BLaER1 (cell line): ENCODE measurements at regions not wholly inside any gene's neighbourhood (a gene's known extent, or its start where the extent isn't known, plus 50 kb on each side); places are given as distances from the start of the nearest gene placed in this dataset.

Experiments used
- H3K27ac ChIP-seq: shearing (Covaris generic); formaldehyde crosslinking; 2 replicates; pipeline ENCODE4 v1.8.1; 2022
- H3K27me3 ChIP-seq: shearing (Covaris generic); formaldehyde crosslinking; 2 replicates; pipeline ENCODE4 v1.8.1; 2022
- H3K36me3 ChIP-seq: shearing (Covaris generic); formaldehyde crosslinking; 2 replicates; pipeline ENCODE4 v1.8.1; 2022
- H3K4me1 ChIP-seq: shearing (Covaris generic); formaldehyde crosslinking; 2 replicates; pipeline ENCODE4 v1.8.1; 2022
- H3K4me2 ChIP-seq: shearing (Covaris generic); formaldehyde crosslinking; 2 replicates; pipeline ENCODE4 v1.8.1; 2022
- H3K4me3 ChIP-seq: shearing (Covaris generic); formaldehyde crosslinking; 2 replicates; pipeline ENCODE4 v1.8.1; 2022
- H3K9ac ChIP-seq: shearing (Covaris generic); formaldehyde crosslinking; 2 replicates; pipeline ENCODE4 v1.8.1; 2022
- H3K9me3 ChIP-seq: shearing (Covaris generic); formaldehyde crosslinking; 2 replicates; pipeline ENCODE4 v1.8.1; 2022
- H4K20me1 ChIP-seq: shearing (Covaris generic); formaldehyde crosslinking; 2 replicates; pipeline ENCODE4 v1.8.1; 2022
- Cebpa-rat ChIP-seq: shearing (Covaris generic); IDR thresholded peaks from 2 replicates; pipeline ENCODE4 v1.8.1; 2022

GRCh38 chr1:224504297-224505041, 69.9 kb upstream of the WDR26 start:
- Histone ChIP-seq H3K9me3 (no peaks in the 10 kb centered on the region), H3K4me3 (no peak overlapping the region), H3K4me1 (peaks cover 46% of the 10 kb centered on the region), H3K4me2 (peak overlapping the region; percentile 91), H3K27ac (peak overlapping the region; percentile 80; the same call in 1 of the 2 replicates), H3K9ac (no peak overlapping the region), H4K20me1 (no peaks in the 10 kb centered on the region), H3K27me3 (no peaks in the 10 kb centered on the region), H3K36me3 (no peaks in the 10 kb centered on the region)
- no peak for TF ChIP-seq Cebpa-rat

- Histone ChIP-seq H3K9me3 (no peaks in the 10 kb centered on the region), H3K36me3 (no peaks in the 10 kb centered on the region), H4K20me1 (no peaks in the 10 kb centered on the region), H3K4me1 (peaks cover 47% of the 10 kb centered on the region), H3K9ac (no peak overlapping the region), H3K4me3 (no peak overlapping the region), H3K4me2 (no peak overlapping the region), H3K27ac (no peak overlapping the region), H3K27me3 (no peaks in the 10 kb centered on the region)
- TF ChIP-seq Cebpa-rat = no peak
Observed at GRCh38 chr1:224505454-224506093, 71.0 kb upstream of the WDR26 start.

GRCh38 chr1:224506141-224506814, 71.7 kb upstream of the WDR26 start:
- Histone ChIP-seq H3K4me3 (no peak overlapping the region), H3K27ac (no peak overlapping the region), H3K4me2 (no peak overlapping the region), H3K9ac (no peak overlapping the region), H3K36me3 (no peaks in the 10 kb centered on the region), H3K4me1 (peaks cover 48% of the 10 kb centered on the region), H3K9me3 (no peaks in the 10 kb centered on the region), H4K20me1 (no peaks in the 10 kb centered on the region), H3K27me3 (no peaks in the 10 kb centered on the region)
- TF ChIP-seq Cebpa-rat = no peak

GRCh38 chr1:224507771-224508523, 73.3 kb upstream of the WDR26 start:
- Histone ChIP-seq H3K4me3 (no peak overlapping the region), H3K36me3 (no peaks in the 10 kb centered on the region), H3K27me3 (no peaks in the 10 kb centered on the region), H3K4me1 (peaks cover 36% of the 10 kb centered on the region), H3K9me3 (no peaks in the 10 kb centered on the region), H3K4me2 (no peak overlapping the region), H4K20me1 (no peaks in the 10 kb centered on the region), H3K27ac (no peak overlapping the region), H3K9ac (no peak overlapping the region)
- TF ChIP-seq Cebpa-rat = no peak

GRCh38 chr1:224509907-224510306, 75.3 kb upstream of the WDR26 start:
- no peaks in the 10 kb centered on the region for H3K27me3 ChIP-seq
- H3K9ac ChIP-seq = no peak overlapping the region
- peaks cover 18% of the 10 kb centered on the region for H3K4me1 ChIP-seq
- H3K36me3 ChIP-seq = no peaks in the 10 kb centered on the region
- no peaks in the 10 kb centered on the region for H3K9me3 ChIP-seq
- no peak for TF ChIP-seq Cebpa-rat
- H4K20me1 ChIP-seq = no peaks in the 10 kb centered on the region
- no peak overlapping the region for H3K4me2 ChIP-seq
- H3K4me3 ChIP-seq = no peak overlapping the region
- H3K27ac ChIP-seq = no peak overlapping the region

- TF ChIP-seq Cebpa-rat = no peak
- no peaks in the 10 kb centered on the region for H3K27me3 ChIP-seq
- no peak overlapping the region for H3K4me3 ChIP-seq
- peaks cover 14% of the 10 kb centered on the region for H3K4me1 ChIP-seq
- no peaks in the 10 kb centered on the region for H3K9me3 ChIP-seq
- no peaks in the 10 kb centered on the region for H4K20me1 ChIP-seq
- H3K36me3 ChIP-seq = no peaks in the 10 kb centered on the region
- peak overlapping the region; percentile 45 for H3K4me2 ChIP-seq
- peak overlapping the region; percentile 7; the same call in 1 of the 2 replicates for H3K27ac ChIP-seq
- H3K9ac ChIP-seq = peak overlapping the region; percentile 44; the same call in 1 of the 2 replicates
Observed at GRCh38 chr1:224510880-224511645, 76.5 kb upstream of the WDR26 start.

GRCh38 chr1:224512600-224513151, 78.1 kb upstream of the WDR26 start:
- no peak overlapping the region for H3K27ac ChIP-seq
- peaks cover 14% of the 10 kb centered on the region for H3K4me1 ChIP-seq
- no peak overlapping the region for H3K4me3 ChIP-seq
- TF ChIP-seq Cebpa-rat = no peak
- no peaks in the 10 kb centered on the region for H3K36me3 ChIP-seq
- no peaks in the 10 kb centered on the region for H3K9me3 ChIP-seq
- H3K4me2 ChIP-seq = no peak overlapping the region
- H3K27me3 ChIP-seq = no peaks in the 10 kb centered on the region
- H3K9ac ChIP-seq = no peak overlapping the region
- no peaks in the 10 kb centered on the region for H4K20me1 ChIP-seq

- H3K4me2 ChIP-seq = no peak overlapping the region
- H3K9ac ChIP-seq = no peak overlapping the region
- no peak overlapping the region for H3K27ac ChIP-seq
Observed at GRCh38 chr1:224513383-224513782, 78.8 kb upstream of the WDR26 start.

GRCh38 chr1:224513787-224514209, 79.2 kb upstream of the WDR26 start:
- Histone ChIP-seq H3K9ac (no peak overlapping the region), H4K20me1 (no peaks in the 10 kb centered on the region), H3K4me3 (no peak overlapping the region), H3K36me3 (no peaks in the 10 kb centered on the region), H3K4me2 (no peak overlapping the region), H3K27ac (no peak overlapping the region), H3K4me1 (peaks cover 14% of the 10 kb centered on the region), H3K9me3 (no peaks in the 10 kb centered on the region), H3K27me3 (no peaks in the 10 kb centered on the region)
- TF ChIP-seq Cebpa-rat = no peak

More at GRCh38 chr1:224513383-224513782, 78.8 kb upstream of the WDR26 start:
- Histone ChIP-seq H3K4me3 (no peak overlapping the region), H3K27me3 (no peaks in the 10 kb centered on the region), H3K36me3 (no peaks in the 10 kb centered on the region), H4K20me1 (no peaks in the 10 kb centered on the region), H3K9me3 (no peaks in the 10 kb centered on the region), H3K4me1 (peaks cover 14% of the 10 kb centered on the region)
- TF ChIP-seq Cebpa-rat = no peak
